MM.1S (cell line): ENCODE measurements at regions not wholly inside any gene's neighbourhood (a gene's known extent, or its start where the extent isn't known, plus 50 kb on each side); places are given as distances from the start of the nearest gene placed in this dataset.

Source experiments
- DNase-seq: peaks from one replicate; pipeline ENCODE4 v3.0.0-alpha.2; 2015
- H2AFZ ChIP-seq: fragments of 300-600 bp; sonication (generic); 2 replicates; pipeline ENCODE4 v1.6.0; 2016; ENCODE audit warnings: antibody characterized with exemption, low read length
- H3F3A ChIP-seq: fragments of 300-600 bp; sonication (generic); 2 replicates; pipeline ENCODE4 v1.6.1; 2016; ENCODE audit warnings: mild to moderate bottlenecking, antibody characterized with exemption, low read length, moderate library complexity, mixed read lengths; ENCODE audit not compliant: insufficient read depth
- H3K27ac ChIP-seq: fragments of 300-600 bp; sonication (generic); 2 replicates; pipeline ENCODE4 v1.5.1; 2016; ENCODE audit warnings: mild to moderate bottlenecking, low read length
- H3K27me3 ChIP-seq: fragments of 300-600 bp; sonication (generic); replicated peaks from 2 replicates; pipeline ENCODE4 v1.6.0; 2016; ENCODE audit warnings: low read length; ENCODE audit not compliant: insufficient read depth
- H3K36me3 ChIP-seq: fragments of 300-600 bp; sonication (generic); replicated peaks from 2 replicates; pipeline ENCODE4 v1.6.1; 2016; ENCODE audit warnings: mild to moderate bottlenecking, low read length, mixed read lengths; ENCODE audit not compliant: insufficient read depth
- H3K4me1 ChIP-seq: fragments of 300-600 bp; sonication (generic); 2 replicates; pipeline ENCODE4 v1.6.1; 2016; ENCODE audit warnings: low read length, mixed read lengths
- H3K4me2 ChIP-seq: fragments of 300-600 bp; sonication (generic); 2 replicates; pipeline ENCODE4 v1.6.0; 2016; ENCODE audit warnings: low read depth, low read length
- H3K4me3 ChIP-seq: fragments of 300-600 bp; sonication (generic); 2 replicates; pipeline ENCODE4 v1.5.1; 2016; ENCODE audit warnings: low read length, mixed read lengths
- H3K79me2 ChIP-seq: fragments of 300-600 bp; sonication (generic); 2 replicates; pipeline ENCODE4 v1.6.1; 2016; ENCODE audit warnings: mixed run types, low read length, mixed read lengths
- H3K9ac ChIP-seq: fragments of 300-600 bp; sonication (generic); 2 replicates; pipeline ENCODE4 v1.6.1; 2016; ENCODE audit warnings: low read length, mixed read lengths
- H3K9me2 ChIP-seq: fragments of 300-600 bp; sonication (generic); replicated peaks from 2 replicates; pipeline ENCODE4 v1.6.1; 2016; ENCODE audit warnings: mild to moderate bottlenecking, low read length, mixed read lengths; ENCODE audit not compliant: insufficient read depth
- H3K9me3 ChIP-seq: fragments of 300-600 bp; sonication (generic); replicated peaks from 2 replicates; pipeline ENCODE4 v1.6.1; 2016; ENCODE audit warnings: mild to moderate bottlenecking, low read length, mixed read lengths; ENCODE audit not compliant: insufficient read depth
- H4K20me1 ChIP-seq: fragments of 300-600 bp; sonication (generic); 2 replicates; pipeline ENCODE4 v1.6.1; 2016; ENCODE audit warnings: mild to moderate bottlenecking, low read length, moderate library complexity, mixed read lengths; ENCODE audit not compliant: insufficient read depth
- EZH2 ChIP-seq: fragments of 300-600 bp; sonication (generic); optimal IDR thresholded peaks from 2 replicates; pipeline ENCODE3; 2017; ENCODE audit warnings: low read depth, mild to moderate bottlenecking, antibody characterized with exemption, low read length, mixed read lengths
- EZH2phosphoT487 ChIP-seq: fragments of 300-600 bp; sonication (generic); IDR thresholded peaks from 2 replicates; pipeline ENCODE4 v1.6.1; 2018; ENCODE audit warnings: antibody characterized with exemption, low read length
- TF ChIP-seq, protein P1 (sequence below): fragments of 300-600 bp; sonication (generic); IDR thresholded peaks from 2 replicates; pipeline ENCODE4 v1.5.1; 2016; ENCODE audit warnings: antibody characterized with exemption, low read length, mixed read lengths

DNA sequence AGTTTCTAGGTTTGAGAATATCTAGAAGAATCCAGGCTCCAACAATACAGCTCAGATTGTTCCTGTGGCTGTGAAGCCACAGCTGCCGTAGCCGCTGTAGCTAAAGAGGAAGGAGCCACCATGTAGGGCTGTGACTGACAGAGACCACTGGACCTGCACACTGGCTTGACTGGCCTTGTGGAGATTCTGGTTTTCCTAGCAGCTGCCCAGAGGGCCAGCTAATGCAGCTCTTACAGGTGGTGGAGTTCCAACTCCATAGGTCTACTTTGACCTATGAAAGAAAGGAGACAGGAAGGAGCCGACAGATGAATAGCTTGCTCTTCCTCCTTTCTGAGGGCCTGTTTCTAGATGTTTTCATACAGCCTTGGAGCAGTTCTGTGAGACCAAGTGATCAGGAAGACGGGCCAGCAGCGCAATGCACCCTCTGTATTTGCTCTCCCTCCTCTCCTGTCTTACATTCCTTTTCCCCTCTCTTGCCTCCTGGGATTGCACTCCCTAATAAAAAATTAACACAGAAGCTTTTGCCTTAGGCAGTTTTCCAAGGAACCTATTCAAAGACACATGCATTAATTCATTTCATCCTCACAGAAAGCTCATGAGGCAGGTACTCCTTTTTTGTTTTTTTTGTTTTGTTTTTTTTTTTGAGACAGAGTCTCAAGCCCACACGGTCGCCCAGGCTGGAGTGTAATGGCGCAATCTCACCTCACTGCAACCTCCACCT lies 51.8 kb upstream of the MYB start:
- Histone ChIP-seq H3K36me3 (no peaks in the 10 kb centered on the region), H3K79me2 (no peaks in the 10 kb centered on the region), H3K4me2 (no peak overlapping the region), H3K4me1 (0 out of 2 replicates have a peak, but pooled peaks cover 5% of the 10 kb centered on the region), H2AFZ (no peak overlapping the region), H3K4me3 (no peak overlapping the region), H3F3A (no peaks in the 10 kb centered on the region), H3K9ac (no peak overlapping the region), H3K9me2 (no peaks in the 10 kb centered on the region), H3K27me3 (no peaks in the 10 kb centered on the region), H4K20me1 (no peaks in the 10 kb centered on the region), H3K9me3 (no peaks in the 10 kb centered on the region), H3K27ac (no peak overlapping the region)
- no peak for DNase-seq
- TF ChIP-seq, protein P1, sequence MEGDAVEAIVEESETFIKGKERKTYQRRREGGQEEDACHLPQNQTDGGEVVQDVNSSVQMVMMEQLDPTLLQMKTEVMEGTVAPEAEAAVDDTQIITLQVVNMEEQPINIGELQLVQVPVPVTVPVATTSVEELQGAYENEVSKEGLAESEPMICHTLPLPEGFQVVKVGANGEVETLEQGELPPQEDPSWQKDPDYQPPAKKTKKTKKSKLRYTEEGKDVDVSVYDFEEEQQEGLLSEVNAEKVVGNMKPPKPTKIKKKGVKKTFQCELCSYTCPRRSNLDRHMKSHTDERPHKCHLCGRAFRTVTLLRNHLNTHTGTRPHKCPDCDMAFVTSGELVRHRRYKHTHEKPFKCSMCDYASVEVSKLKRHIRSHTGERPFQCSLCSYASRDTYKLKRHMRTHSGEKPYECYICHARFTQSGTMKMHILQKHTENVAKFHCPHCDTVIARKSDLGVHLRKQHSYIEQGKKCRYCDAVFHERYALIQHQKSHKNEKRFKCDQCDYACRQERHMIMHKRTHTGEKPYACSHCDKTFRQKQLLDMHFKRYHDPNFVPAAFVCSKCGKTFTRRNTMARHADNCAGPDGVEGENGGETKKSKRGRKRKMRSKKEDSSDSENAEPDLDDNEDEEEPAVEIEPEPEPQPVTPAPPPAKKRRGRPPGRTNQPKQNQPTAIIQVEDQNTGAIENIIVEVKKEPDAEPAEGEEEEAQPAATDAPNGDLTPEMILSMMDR, result no peak
- TF ChIP-seq EZH2 (no peak), EZH2phosphoT487 (no peak)

DNA sequence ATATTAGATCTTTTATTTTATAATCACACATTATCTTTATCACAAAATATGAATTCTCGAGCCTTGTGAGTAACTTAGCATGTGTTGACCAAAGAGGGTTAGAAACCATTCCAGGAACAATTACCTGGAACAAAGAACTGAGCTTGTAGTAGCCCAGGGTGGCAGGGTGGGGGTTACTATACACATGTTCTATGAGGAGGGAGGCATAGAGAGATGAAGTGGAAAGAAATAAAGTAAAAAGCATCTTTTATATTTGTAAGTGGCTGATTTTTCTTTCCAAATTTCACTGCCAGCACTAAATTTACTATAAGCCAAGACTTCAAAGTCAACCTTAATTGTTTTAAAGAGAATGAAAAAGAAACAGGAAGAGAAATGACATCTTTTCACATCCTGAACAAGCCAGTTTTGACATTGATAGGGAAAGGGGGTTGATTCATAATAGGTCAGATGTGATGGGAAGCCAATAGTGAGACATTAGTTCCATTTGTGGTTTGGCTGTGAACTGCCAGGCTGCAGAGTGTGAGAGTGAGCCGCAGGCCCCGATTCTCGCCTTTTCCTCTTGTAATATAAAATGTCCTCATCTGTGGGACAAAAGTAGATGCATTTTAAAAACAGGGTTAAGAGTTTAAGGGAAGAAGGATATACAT lies 52.7 kb upstream of the MYB start:
- TF ChIP-seq, protein P1, result no peak
- TF ChIP-seq EZH2 (no peak), EZH2phosphoT487 (no peak)
- Histone ChIP-seq H3K9ac (no peak overlapping the region), H3F3A (no peaks in the 10 kb centered on the region), H3K9me3 (no peaks in the 10 kb centered on the region), H3K27me3 (no peaks in the 10 kb centered on the region), H4K20me1 (no peaks in the 10 kb centered on the region), H3K79me2 (no peaks in the 10 kb centered on the region), H3K36me3 (no peaks in the 10 kb centered on the region), H3K9me2 (no peaks in the 10 kb centered on the region), H2AFZ (0 out of 2 replicates have a peak overlapping the region, but pooled peaks have one; percentile 11), H3K4me2 (no peak overlapping the region), H3K4me3 (no peak overlapping the region), H3K4me1 (0 out of 2 replicates have a peak, but pooled peaks cover 5% of the 10 kb centered on the region), H3K27ac (no peak overlapping the region)
- DNase-seq, result no peak

DNA sequence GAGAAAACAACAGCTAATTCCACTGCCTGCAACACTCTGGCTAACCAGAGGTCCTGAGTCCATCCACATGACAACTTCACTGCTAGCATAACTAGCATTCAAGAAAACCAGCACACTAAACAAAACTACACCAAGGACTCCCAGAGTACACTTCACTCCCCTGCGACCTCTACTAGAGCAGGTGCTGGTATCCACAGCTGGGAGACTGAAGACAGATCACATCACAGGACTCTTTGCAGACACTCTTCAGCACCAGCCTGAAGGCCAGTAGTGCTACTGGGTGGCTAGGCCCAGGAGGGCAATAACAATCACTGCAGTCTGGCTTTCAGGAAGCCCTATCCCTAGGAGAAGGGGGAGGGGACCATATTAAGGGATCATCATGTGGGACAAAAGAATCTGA lies 54.4 kb upstream of the MYB start:
- Histone ChIP-seq H2AFZ (no peak overlapping the region), H3F3A (no peaks in the 10 kb centered on the region)

More for the DNA sequence above, 54.4 kb upstream of the MYB start:
- no peaks in the 10 kb centered on the region for H3K9me3 ChIP-seq
- no peak for DNase-seq
- no peaks in the 10 kb centered on the region for H3K36me3 ChIP-seq
- no peak overlapping the region for H3K27ac ChIP-seq
- H4K20me1 ChIP-seq, result no peaks in the 10 kb centered on the region
- no peaks in the 10 kb centered on the region for H3K9me2 ChIP-seq
- no peak overlapping the region for H3K4me2 ChIP-seq
- H3K79me2 ChIP-seq, result no peaks in the 10 kb centered on the region
- TF ChIP-seq, protein P1, result no peak
- TF ChIP-seq EZH2 (no peak), EZH2phosphoT487 (no peak)
- H3K4me3 ChIP-seq, result no peak overlapping the region
- H3K4me1 ChIP-seq, result 0 out of 2 replicates have a peak, but pooled peaks cover 5% of the 10 kb centered on the region
- no peak overlapping the region for H3K9ac ChIP-seq
- no peaks in the 10 kb centered on the region for H3K27me3 ChIP-seq
